Dendritic cell treated with granulocyte-macrophage colony-stimulating factor and Interleukin-4, amounts not matched to agents 40 ng/mL and 50 ng/mL, for 4 days (primary cell): ENCODE measurements at regions not wholly inside any gene's neighbourhood (a gene's known extent, or its start where the extent isn't known, plus 50 kb on each side); places are given as distances from the start of the nearest gene placed in this dataset.

Source experiments
- H3K27ac Mint-ChIP-seq: one replicate; pipeline ENCODE4 v1.8.0; 2022; ENCODE audit warnings: mild to moderate bottlenecking, mixed read lengths
- H3K27me3 Mint-ChIP-seq: one replicate; pipeline ENCODE4 v1.8.0; 2022; ENCODE audit warnings: mild to moderate bottlenecking, mixed read lengths
- H3K36me3 Mint-ChIP-seq: one replicate; pipeline ENCODE4 v1.8.0; 2022; ENCODE audit warnings: low read depth, mixed read lengths
- H3K4me1 Mint-ChIP-seq: one replicate; pipeline ENCODE4 v1.8.0; 2022; ENCODE audit warnings: low read depth, mixed read lengths
- H3K4me3 Mint-ChIP-seq: one replicate; pipeline ENCODE4 v1.8.0; 2022; ENCODE audit warnings: mild to moderate bottlenecking, moderate library complexity, mixed read lengths
- H3K9me3 Mint-ChIP-seq: one replicate; pipeline ENCODE4 v1.8.0; 2022; ENCODE audit warnings: mixed read lengths
- intact Hi-C: fragments of 100-400 bp; cut with micrococcal nuclease; formaldehyde crosslinking; loops from one replicate; pipeline ENCODE4 v1.15.0; 2022

GRCh38 chr2:196492946-196493345 lies 146.6 kb upstream of the CCDC150 start:
- Mint-ChIP-seq H3K36me3 (no peaks in the 10 kb centered on the region), H3K27ac (no peak overlapping the region), H3K4me3 (no peak overlapping the region), H3K9me3 (peaks cover 18% of the 10 kb centered on the region), H3K27me3 (no peaks in the 10 kb centered on the region), H3K4me1 (no peaks in the 10 kb centered on the region)
- intact Hi-C loops, result no loop called here

GRCh38 chr2:196498962-196499361 lies 140.6 kb upstream of the CCDC150 start:
- Mint-ChIP-seq H3K4me1 (no peaks in the 10 kb centered on the region), H3K27ac (no peak overlapping the region), H3K27me3 (no peaks in the 10 kb centered on the region), H3K9me3 (peaks cover 26% of the 10 kb centered on the region), H3K4me3 (no peak overlapping the region), H3K36me3 (no peaks in the 10 kb centered on the region)
- intact Hi-C loops, result no loop called here

GRCh38 chr2:196499686-196500085 lies 139.8 kb upstream of the CCDC150 start:
- H3K27me3 Mint-ChIP-seq, result no peaks in the 10 kb centered on the region
- intact Hi-C loops, result no loop called here
- peaks cover 19% of the 10 kb centered on the region for H3K9me3 Mint-ChIP-seq
- H3K27ac Mint-ChIP-seq, result no peak overlapping the region
- H3K4me3 Mint-ChIP-seq, result no peak overlapping the region
- no peaks in the 10 kb centered on the region for H3K4me1 Mint-ChIP-seq
- H3K36me3 Mint-ChIP-seq, result no peaks in the 10 kb centered on the region

- no peaks in the 10 kb centered on the region for H3K36me3 Mint-ChIP-seq
- H3K27ac Mint-ChIP-seq, result no peak overlapping the region
- peaks cover 19% of the 10 kb centered on the region for H3K9me3 Mint-ChIP-seq
- no peaks in the 10 kb centered on the region for H3K4me1 Mint-ChIP-seq
- no peak overlapping the region for H3K4me3 Mint-ChIP-seq
- intact Hi-C loops, result no loop called here
- H3K27me3 Mint-ChIP-seq, result no peaks in the 10 kb centered on the region
These were observed 138.7 kb upstream of the CCDC150 start for GRCh38 chr2:196500686-196501431.

- no peaks in the 10 kb centered on the region for H3K27me3 Mint-ChIP-seq
- peaks cover 19% of the 10 kb centered on the region for H3K9me3 Mint-ChIP-seq
- H3K27ac Mint-ChIP-seq, result no peak overlapping the region
- intact Hi-C loops, result no loop called here
- H3K4me1 Mint-ChIP-seq, result no peaks in the 10 kb centered on the region
- H3K4me3 Mint-ChIP-seq, result no peak overlapping the region
- H3K36me3 Mint-ChIP-seq, result no peaks in the 10 kb centered on the region
These were observed 137.7 kb upstream of the CCDC150 start for GRCh38 chr2:196501836-196502235.

- Mint-ChIP-seq H3K27ac (no peak overlapping the region), H3K27me3 (no peaks in the 10 kb centered on the region), H3K36me3 (no peaks in the 10 kb centered on the region), H3K4me3 (no peak overlapping the region), H3K9me3 (peaks cover 16% of the 10 kb centered on the region), H3K4me1 (no peaks in the 10 kb centered on the region)
- intact Hi-C loops, result no loop called here
These were observed 137.1 kb upstream of the CCDC150 start for GRCh38 chr2:196502386-196502785.

GRCh38 chr2:196503398-196503797 lies 136.1 kb upstream of the CCDC150 start:
- Mint-ChIP-seq H3K9me3 (peaks cover 9% of the 10 kb centered on the region), H3K27ac (no peak overlapping the region), H3K36me3 (no peaks in the 10 kb centered on the region), H3K4me1 (no peaks in the 10 kb centered on the region), H3K27me3 (no peaks in the 10 kb centered on the region), H3K4me3 (no peak overlapping the region)
- intact Hi-C loops, result no loop called here

GRCh38 chr2:196504788-196505187 lies 134.7 kb upstream of the CCDC150 start:
- intact Hi-C loops, result no loop called here
- Mint-ChIP-seq H3K9me3 (no peaks in the 10 kb centered on the region), H3K4me1 (no peaks in the 10 kb centered on the region), H3K4me3 (no peak overlapping the region), H3K27me3 (peaks cover 2% of the 10 kb centered on the region), H3K27ac (no peak overlapping the region), H3K36me3 (no peaks in the 10 kb centered on the region)

- Mint-ChIP-seq H3K4me3 (no peak overlapping the region), H3K27me3 (peaks cover 2% of the 10 kb centered on the region), H3K27ac (no peak overlapping the region), H3K4me1 (no peaks in the 10 kb centered on the region), H3K9me3 (no peaks in the 10 kb centered on the region), H3K36me3 (no peaks in the 10 kb centered on the region)
- intact Hi-C loops, result no loop called here
These were observed 129.3 kb upstream of the CCDC150 start for GRCh38 chr2:196510246-196510645.

GRCh38 chr2:196511258-196512168 lies 128.0 kb upstream of the CCDC150 start:
- Mint-ChIP-seq H3K27me3 (peaks cover 2% of the 10 kb centered on the region), H3K36me3 (no peaks in the 10 kb centered on the region), H3K4me3 (no peak overlapping the region), H3K4me1 (no peaks in the 10 kb centered on the region), H3K9me3 (no peaks in the 10 kb centered on the region), H3K27ac (no peak overlapping the region)
- intact Hi-C loops, result no loop called here

GRCh38 chr2:196513796-196514526 lies 125.6 kb upstream of the CCDC150 start:
- Mint-ChIP-seq H3K4me3 (no peak overlapping the region), H3K27me3 (peaks cover 2% of the 10 kb centered on the region), H3K27ac (no peak overlapping the region), H3K4me1 (no peaks in the 10 kb centered on the region), H3K36me3 (no peaks in the 10 kb centered on the region), H3K9me3 (no peaks in the 10 kb centered on the region)
- intact Hi-C loops, result no loop called here

GRCh38 chr2:196514641-196515040 lies 124.9 kb upstream of the CCDC150 start:
- intact Hi-C loops, result no loop called here
- H3K36me3 Mint-ChIP-seq, result no peaks in the 10 kb centered on the region
- H3K4me1 Mint-ChIP-seq, result no peaks in the 10 kb centered on the region
- H3K4me3 Mint-ChIP-seq, result no peak overlapping the region
- no peaks in the 10 kb centered on the region for H3K9me3 Mint-ChIP-seq
- H3K27me3 Mint-ChIP-seq, result peaks cover 2% of the 10 kb centered on the region
- H3K27ac Mint-ChIP-seq, result no peak overlapping the region

- Mint-ChIP-seq H3K9me3 (no peaks in the 10 kb centered on the region), H3K36me3 (no peaks in the 10 kb centered on the region), H3K27me3 (peaks cover 2% of the 10 kb centered on the region), H3K4me3 (no peak overlapping the region), H3K27ac (no peak overlapping the region), H3K4me1 (no peaks in the 10 kb centered on the region)
- intact Hi-C loops, result no loop called here
These were observed 124.5 kb upstream of the CCDC150 start for GRCh38 chr2:196515051-196515450.

- H3K27ac Mint-ChIP-seq, result no peak overlapping the region
- intact Hi-C loops, result no loop called here
- no peak overlapping the region for H3K4me3 Mint-ChIP-seq
- H3K9me3 Mint-ChIP-seq, result no peaks in the 10 kb centered on the region
- no peaks in the 10 kb centered on the region for H3K36me3 Mint-ChIP-seq
- peaks cover 2% of the 10 kb centered on the region for H3K27me3 Mint-ChIP-seq
- H3K4me1 Mint-ChIP-seq, result no peaks in the 10 kb centered on the region
These were observed 123.9 kb upstream of the CCDC150 start for GRCh38 chr2:196515608-196516007.
